GM23338 (cell line): ENCODE measurements at regions not wholly inside any gene's neighbourhood (a gene's known extent, or its start where the extent isn't known, plus 50 kb on each side); places are given as distances from the start of the nearest gene placed in this dataset.

Experiments
- ATAC-seq: fragments of 200-7000 bp; cut with Tn5 transposase; 3 replicates; pipeline ENCODE4 v1.9.1; 2020
- DNase-seq: peaks from one replicate; pipeline ENCODE4 v3.0.0-alpha.2; 2015; ENCODE audit warnings: low spot score
- H2AFZ ChIP-seq: fragments of 200-600 bp; sonication (generic); 2 replicates; pipeline ENCODE4 v1.8.0; 2016; ENCODE audit warnings: antibody characterized with exemption, mild to moderate bottlenecking, moderate library complexity
- H3F3A ChIP-seq: fragments of 200-600 bp; sonication (generic); replicated peaks from 2 replicates; pipeline ENCODE4 v1.8.0; 2017; ENCODE audit warnings: antibody characterized with exemption, mixed run types, low read depth
- H3K27ac ChIP-seq: fragments of 200-600 bp; sonication (generic); 2 replicates; pipeline ENCODE4 v1.6.1; 2016; ENCODE audit warnings: low read depth
- H3K27me3 ChIP-seq: fragments of 200-600 bp; sonication (generic); 2 replicates; pipeline ENCODE4 v1.8.0; 2016; ENCODE audit warnings: mild to moderate bottlenecking, mixed run types, moderate library complexity; ENCODE audit not compliant: insufficient read depth
- H3K36me3 ChIP-seq: fragments of 200-600 bp; sonication (generic); 2 replicates; pipeline ENCODE4 v1.8.0; 2016; ENCODE audit warnings: mild to moderate bottlenecking; ENCODE audit not compliant: insufficient read depth
- H3K4me1 ChIP-seq: fragments of 200-600 bp; sonication (generic); 2 replicates; pipeline ENCODE4 v1.8.0; 2016; ENCODE audit warnings: mild to moderate bottlenecking, moderate library complexity; ENCODE audit not compliant: insufficient read depth
- H3K4me2 ChIP-seq: fragments of 200-600 bp; sonication (generic); 2 replicates; pipeline ENCODE4 v1.7.1; 2017; ENCODE audit warnings: mixed run types
- H3K4me3 ChIP-seq: fragments of 200-600 bp; sonication (generic); 2 replicates; pipeline ENCODE4 v1.6.1; 2016; ENCODE audit warnings: mixed run types
- H3K79me2 ChIP-seq: fragments of 200-600 bp; sonication (generic); replicated peaks from 2 replicates; pipeline ENCODE4 v1.8.0; 2017; ENCODE audit warnings: mild to moderate bottlenecking; ENCODE audit not compliant: insufficient read depth
- H3K9me2 ChIP-seq: fragments of 200-600 bp; sonication (generic); 2 replicates; pipeline ENCODE4 v1.8.0; 2017; ENCODE audit not compliant: insufficient read depth
- H4K20me1 ChIP-seq: fragments of 200-600 bp; sonication (generic); replicated peaks from 2 replicates; pipeline ENCODE4 v1.8.0; 2017; ENCODE audit warnings: mild to moderate bottlenecking; ENCODE audit not compliant: insufficient read depth
- H3K27ac Mint-ChIP-seq: 2 replicates; pipeline ENCODE4 v1.8.0; 2020; ENCODE audit warnings: inconsistent platforms, mild to moderate bottlenecking, moderate library complexity, mixed read lengths
- H3K27me3 Mint-ChIP-seq: 3 replicates; pipeline ENCODE4 v1.8.0; 2022; ENCODE audit warnings: low read depth, mild to moderate bottlenecking, moderate library complexity, mixed read lengths, inconsistent platforms; ENCODE audit not compliant: insufficient read depth, poor library complexity
- H3K36me3 Mint-ChIP-seq: 3 replicates; pipeline ENCODE4 v1.8.0; 2021; ENCODE audit warnings: low read depth, mild to moderate bottlenecking, inconsistent platforms, moderate library complexity, mixed read lengths
- H3K4me1 Mint-ChIP-seq: 3 replicates; pipeline ENCODE4 v1.8.0; 2020; ENCODE audit warnings: mild to moderate bottlenecking, inconsistent platforms, mixed read lengths
- H3K4me3 Mint-ChIP-seq: 3 replicates; pipeline ENCODE4 v1.8.0; 2021; ENCODE audit warnings: moderate library complexity, mild to moderate bottlenecking, inconsistent platforms, mixed read lengths
- H3K9me3 Mint-ChIP-seq: 3 replicates; pipeline ENCODE4 v1.8.0; 2020; ENCODE audit warnings: moderate library complexity, mild to moderate bottlenecking, inconsistent platforms, mixed read lengths
- CREB1 ChIP-seq: fragments of 250-450 bp; sonication (Bioruptor Pico); IDR thresholded peaks from 2 replicates; pipeline ENCODE4 v1.5.0; 2020; ENCODE audit warnings: low read depth, mild to moderate bottlenecking, moderate library complexity
- EZH2 ChIP-seq: fragments of 200-600 bp; sonication (generic); IDR thresholded peaks from one replicate; pipeline ENCODE4 v1.8.0; 2017; ENCODE audit warnings: antibody characterized with exemption, mild to moderate bottlenecking, low read depth; ENCODE audit not compliant: unreplicated experiment
- EZH2phosphoT487 ChIP-seq: fragments of 200-600 bp; sonication (generic); IDR thresholded peaks from one replicate; pipeline ENCODE4 v1.8.1; 2018; ENCODE audit warnings: antibody characterized with exemption; ENCODE audit not compliant: unreplicated experiment
- JUNB ChIP-seq: IDR thresholded peaks from one replicate; pipeline ENCODE4 v1.6.1; 2016; ENCODE audit warnings: antibody characterized with exemption; ENCODE audit not compliant: unreplicated experiment
- NANOG ChIP-seq: IDR thresholded peaks from 2 replicates; pipeline ENCODE4 v1.6.1; 2016; ENCODE audit warnings: antibody characterized with exemption, borderline replicate concordance
- POLR2AphosphoS5 ChIP-seq: IDR thresholded peaks from 2 replicates; pipeline ENCODE4 v1.6.1; 2016; ENCODE audit warnings: antibody characterized with exemption, low read depth
- STAT1 ChIP-seq: IDR thresholded peaks from one replicate; pipeline ENCODE4 v1.6.1; 2016; ENCODE audit warnings: antibody characterized with exemption; ENCODE audit not compliant: unreplicated experiment
- ZNF114 ChIP-seq: fragments of 250-450 bp; sonication (Bioruptor Pico); IDR thresholded peaks from 2 replicates; pipeline ENCODE4 v1.5.0; 2020; ENCODE audit warnings: mild to moderate bottlenecking, moderate library complexity
- ZNF331 ChIP-seq: fragments of 250-450 bp; sonication (Bioruptor Pico); IDR thresholded peaks from 2 replicates; pipeline ENCODE4 v1.5.0; 2020; ENCODE audit warnings: low read depth, mild to moderate bottlenecking, moderate library complexity
- TF ChIP-seq, protein P1 (sequence below): IDR thresholded peaks from 2 replicates; pipeline ENCODE4 v1.6.1; 2016; ENCODE audit warnings: antibody characterized with exemption
- TF ChIP-seq, protein P2 (sequence below), 2 experiments: fragments of 200-600 bp in 1 of 2; sonication (generic) in 1 of 2; conservative IDR thresholded peaks; 2 replicates each; pipeline versions ENCODE4 v1.5.1 to v1.6.1; 2016 to 2017; ENCODE audit warnings: antibody characterized with exemption in 2 of 2, low read depth in 2 of 2, mild to moderate bottlenecking in 2 of 2, moderate library complexity in 1 of 2
- TF ChIP-seq, protein P3 (sequence below): IDR thresholded peaks from one replicate; pipeline ENCODE4 v1.6.1; 2018; ENCODE audit warnings: antibody characterized with exemption; ENCODE audit not compliant: unreplicated experiment
- TF ChIP-seq, protein P4 (sequence below): fragments of 250-450 bp; sonication (Bioruptor Pico); IDR thresholded peaks from 2 replicates; pipeline ENCODE4 v1.5.0; 2020; ENCODE audit warnings: mild to moderate bottlenecking, moderate library complexity

DNA sequence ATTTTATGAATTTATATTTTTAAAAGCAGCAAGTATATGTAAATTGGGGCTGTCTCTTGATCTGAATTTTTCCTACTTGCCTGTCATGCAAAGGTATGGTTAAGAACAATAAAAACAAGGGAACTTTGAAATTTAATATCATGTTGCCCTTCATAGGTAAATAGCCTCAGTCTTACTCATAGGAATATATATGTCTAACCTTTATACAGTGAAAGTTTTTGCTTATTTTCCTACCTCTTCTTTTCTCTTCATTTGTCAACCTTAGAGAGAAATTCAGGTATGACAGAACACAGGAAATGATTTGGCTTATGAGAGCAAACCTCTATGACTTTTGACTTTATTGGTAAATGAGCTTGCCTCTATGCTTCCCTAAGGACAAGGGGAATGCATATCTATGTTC lies 716.0 kb downstream of the CENPC start:
- TF ChIP-seq STAT1 (no peak), ZNF114 (CRISPR knock-in tag) (no peak), POLR2AphosphoS5 (no peak), ZNF331 (CRISPR knock-in tag) (no peak), NANOG (no peak), EZH2phosphoT487 (no peak), EZH2 (no peak), JUNB (no peak), CREB1 (no peak)
- TF ChIP-seq, protein P1, sequence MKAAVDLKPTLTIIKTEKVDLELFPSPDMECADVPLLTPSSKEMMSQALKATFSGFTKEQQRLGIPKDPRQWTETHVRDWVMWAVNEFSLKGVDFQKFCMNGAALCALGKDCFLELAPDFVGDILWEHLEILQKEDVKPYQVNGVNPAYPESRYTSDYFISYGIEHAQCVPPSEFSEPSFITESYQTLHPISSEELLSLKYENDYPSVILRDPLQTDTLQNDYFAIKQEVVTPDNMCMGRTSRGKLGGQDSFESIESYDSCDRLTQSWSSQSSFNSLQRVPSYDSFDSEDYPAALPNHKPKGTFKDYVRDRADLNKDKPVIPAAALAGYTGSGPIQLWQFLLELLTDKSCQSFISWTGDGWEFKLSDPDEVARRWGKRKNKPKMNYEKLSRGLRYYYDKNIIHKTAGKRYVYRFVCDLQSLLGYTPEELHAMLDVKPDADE, result no peak
- TF ChIP-seq, protein P2, sequence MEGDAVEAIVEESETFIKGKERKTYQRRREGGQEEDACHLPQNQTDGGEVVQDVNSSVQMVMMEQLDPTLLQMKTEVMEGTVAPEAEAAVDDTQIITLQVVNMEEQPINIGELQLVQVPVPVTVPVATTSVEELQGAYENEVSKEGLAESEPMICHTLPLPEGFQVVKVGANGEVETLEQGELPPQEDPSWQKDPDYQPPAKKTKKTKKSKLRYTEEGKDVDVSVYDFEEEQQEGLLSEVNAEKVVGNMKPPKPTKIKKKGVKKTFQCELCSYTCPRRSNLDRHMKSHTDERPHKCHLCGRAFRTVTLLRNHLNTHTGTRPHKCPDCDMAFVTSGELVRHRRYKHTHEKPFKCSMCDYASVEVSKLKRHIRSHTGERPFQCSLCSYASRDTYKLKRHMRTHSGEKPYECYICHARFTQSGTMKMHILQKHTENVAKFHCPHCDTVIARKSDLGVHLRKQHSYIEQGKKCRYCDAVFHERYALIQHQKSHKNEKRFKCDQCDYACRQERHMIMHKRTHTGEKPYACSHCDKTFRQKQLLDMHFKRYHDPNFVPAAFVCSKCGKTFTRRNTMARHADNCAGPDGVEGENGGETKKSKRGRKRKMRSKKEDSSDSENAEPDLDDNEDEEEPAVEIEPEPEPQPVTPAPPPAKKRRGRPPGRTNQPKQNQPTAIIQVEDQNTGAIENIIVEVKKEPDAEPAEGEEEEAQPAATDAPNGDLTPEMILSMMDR (conservative IDR thresholded peaks at IDR 0.05; ENCODE audit: low read depth in 2 of 2), result no peak
- TF ChIP-seq, protein P3, sequence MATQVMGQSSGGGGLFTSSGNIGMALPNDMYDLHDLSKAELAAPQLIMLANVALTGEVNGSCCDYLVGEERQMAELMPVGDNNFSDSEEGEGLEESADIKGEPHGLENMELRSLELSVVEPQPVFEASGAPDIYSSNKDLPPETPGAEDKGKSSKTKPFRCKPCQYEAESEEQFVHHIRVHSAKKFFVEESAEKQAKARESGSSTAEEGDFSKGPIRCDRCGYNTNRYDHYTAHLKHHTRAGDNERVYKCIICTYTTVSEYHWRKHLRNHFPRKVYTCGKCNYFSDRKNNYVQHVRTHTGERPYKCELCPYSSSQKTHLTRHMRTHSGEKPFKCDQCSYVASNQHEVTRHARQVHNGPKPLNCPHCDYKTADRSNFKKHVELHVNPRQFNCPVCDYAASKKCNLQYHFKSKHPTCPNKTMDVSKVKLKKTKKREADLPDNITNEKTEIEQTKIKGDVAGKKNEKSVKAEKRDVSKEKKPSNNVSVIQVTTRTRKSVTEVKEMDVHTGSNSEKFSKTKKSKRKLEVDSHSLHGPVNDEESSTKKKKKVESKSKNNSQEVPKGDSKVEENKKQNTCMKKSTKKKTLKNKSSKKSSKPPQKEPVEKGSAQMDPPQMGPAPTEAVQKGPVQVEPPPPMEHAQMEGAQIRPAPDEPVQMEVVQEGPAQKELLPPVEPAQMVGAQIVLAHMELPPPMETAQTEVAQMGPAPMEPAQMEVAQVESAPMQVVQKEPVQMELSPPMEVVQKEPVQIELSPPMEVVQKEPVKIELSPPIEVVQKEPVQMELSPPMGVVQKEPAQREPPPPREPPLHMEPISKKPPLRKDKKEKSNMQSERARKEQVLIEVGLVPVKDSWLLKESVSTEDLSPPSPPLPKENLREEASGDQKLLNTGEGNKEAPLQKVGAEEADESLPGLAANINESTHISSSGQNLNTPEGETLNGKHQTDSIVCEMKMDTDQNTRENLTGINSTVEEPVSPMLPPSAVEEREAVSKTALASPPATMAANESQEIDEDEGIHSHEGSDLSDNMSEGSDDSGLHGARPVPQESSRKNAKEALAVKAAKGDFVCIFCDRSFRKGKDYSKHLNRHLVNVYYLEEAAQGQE, result no peak
- TF ChIP-seq, protein P4, sequence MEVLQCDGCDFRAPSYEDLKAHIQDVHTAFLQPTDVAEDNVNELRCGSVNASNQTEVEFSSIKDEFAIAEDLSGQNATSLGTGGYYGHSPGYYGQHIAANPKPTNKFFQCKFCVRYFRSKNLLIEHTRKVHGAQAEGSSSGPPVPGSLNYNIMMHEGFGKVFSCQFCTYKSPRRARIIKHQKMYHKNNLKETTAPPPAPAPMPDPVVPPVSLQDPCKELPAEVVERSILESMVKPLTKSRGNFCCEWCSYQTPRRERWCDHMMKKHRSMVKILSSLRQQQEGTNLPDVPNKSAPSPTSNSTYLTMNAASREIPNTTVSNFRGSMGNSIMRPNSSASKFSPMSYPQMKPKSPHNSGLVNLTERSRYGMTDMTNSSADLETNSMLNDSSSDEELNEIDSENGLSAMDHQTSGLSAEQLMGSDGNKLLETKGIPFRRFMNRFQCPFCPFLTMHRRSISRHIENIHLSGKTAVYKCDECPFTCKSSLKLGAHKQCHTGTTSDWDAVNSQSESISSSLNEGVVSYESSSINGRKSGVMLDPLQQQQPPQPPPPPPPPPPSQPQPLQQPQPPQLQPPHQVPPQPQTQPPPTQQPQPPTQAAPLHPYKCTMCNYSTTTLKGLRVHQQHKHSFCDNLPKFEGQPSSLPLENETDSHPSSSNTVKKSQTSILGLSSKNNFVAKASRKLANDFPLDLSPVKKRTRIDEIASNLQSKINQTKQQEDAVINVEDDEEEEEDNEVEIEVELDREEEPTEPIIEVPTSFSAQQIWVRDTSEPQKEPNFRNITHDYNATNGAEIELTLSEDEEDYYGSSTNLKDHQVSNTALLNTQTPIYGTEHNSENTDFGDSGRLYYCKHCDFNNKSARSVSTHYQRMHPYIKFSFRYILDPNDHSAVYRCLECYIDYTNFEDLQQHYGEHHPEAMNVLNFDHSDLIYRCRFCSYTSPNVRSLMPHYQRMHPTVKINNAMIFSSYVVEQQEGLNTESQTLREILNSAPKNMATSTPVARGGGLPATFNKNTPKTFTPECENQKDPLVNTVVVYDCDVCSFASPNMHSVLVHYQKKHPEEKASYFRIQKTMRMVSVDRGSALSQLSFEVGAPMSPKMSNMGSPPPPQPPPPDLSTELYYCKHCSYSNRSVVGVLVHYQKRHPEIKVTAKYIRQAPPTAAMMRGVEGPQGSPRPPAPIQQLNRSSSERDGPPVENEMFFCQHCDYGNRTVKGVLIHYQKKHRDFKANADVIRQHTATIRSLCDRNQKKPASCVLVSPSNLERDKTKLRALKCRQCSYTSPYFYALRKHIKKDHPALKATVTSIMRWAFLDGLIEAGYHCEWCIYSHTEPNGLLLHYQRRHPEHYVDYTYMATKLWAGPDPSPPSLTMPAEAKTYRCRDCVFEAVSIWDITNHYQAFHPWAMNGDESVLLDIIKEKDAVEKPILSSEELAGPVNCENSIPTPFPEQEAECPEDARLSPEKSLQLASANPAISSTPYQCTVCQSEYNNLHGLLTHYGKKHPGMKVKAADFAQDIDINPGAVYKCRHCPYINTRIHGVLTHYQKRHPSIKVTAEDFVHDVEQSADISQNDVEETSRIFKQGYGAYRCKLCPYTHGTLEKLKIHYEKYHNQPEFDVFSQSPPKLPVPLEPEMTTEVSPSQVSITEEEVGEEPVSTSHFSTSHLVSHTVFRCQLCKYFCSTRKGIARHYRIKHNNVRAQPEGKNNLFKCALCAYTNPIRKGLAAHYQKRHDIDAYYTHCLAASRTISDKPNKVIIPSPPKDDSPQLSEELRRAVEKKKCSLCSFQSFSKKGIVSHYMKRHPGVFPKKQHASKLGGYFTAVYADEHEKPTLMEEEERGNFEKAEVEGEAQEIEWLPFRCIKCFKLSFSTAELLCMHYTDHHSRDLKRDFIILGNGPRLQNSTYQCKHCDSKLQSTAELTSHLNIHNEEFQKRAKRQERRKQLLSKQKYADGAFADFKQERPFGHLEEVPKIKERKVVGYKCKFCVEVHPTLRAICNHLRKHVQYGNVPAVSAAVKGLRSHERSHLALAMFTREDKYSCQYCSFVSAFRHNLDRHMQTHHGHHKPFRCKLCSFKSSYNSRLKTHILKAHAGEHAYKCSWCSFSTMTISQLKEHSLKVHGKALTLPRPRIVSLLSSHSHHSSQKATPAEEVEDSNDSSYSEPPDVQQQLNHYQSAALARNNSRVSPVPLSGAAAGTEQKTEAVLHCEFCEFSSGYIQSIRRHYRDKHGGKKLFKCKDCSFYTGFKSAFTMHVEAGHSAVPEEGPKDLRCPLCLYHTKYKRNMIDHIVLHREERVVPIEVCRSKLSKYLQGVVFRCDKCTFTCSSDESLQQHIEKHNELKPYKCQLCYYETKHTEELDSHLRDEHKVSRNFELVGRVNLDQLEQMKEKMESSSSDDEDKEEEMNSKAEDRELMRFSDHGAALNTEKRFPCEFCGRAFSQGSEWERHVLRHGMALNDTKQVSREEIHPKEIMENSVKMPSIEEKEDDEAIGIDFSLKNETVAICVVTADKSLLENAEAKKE (CRISPR knock-in tag), result no peak
- Histone ChIP-seq H3K9me2 (no peaks in the 10 kb centered on the region; the same call in 1 of the 2 replicates), H3K27me3 (no peaks in the 10 kb centered on the region), H3K36me3 (no peaks in the 10 kb centered on the region), H3K79me2 (no peaks in the 10 kb centered on the region), H2AFZ (no peak overlapping the region), H3K4me1 (no peaks in the 10 kb centered on the region), H3F3A (no peaks in the 10 kb centered on the region), H3K27ac (no peak overlapping the region), H3K4me3 (no peak overlapping the region), H4K20me1 (no peaks in the 10 kb centered on the region), H3K4me2 (no peak overlapping the region)
- no peak for ATAC-seq
- H3K27ac Mint-ChIP-seq, result no peak overlapping the region
- no peak overlapping the region for H3K4me3 Mint-ChIP-seq
- no peak for DNase-seq
- peaks cover 2% of the 10 kb centered on the region; the same call in 2 of the 3 replicates for H3K4me1 Mint-ChIP-seq
- no peaks in the 10 kb centered on the region; the same call in 2 of the 3 replicates for H3K36me3 Mint-ChIP-seq
- H3K27me3 Mint-ChIP-seq, result peaks cover 4% of the 10 kb centered on the region
- peaks cover 2% of the 10 kb centered on the region; the same call in 2 of the 3 replicates for H3K9me3 Mint-ChIP-seq
